Ovary (tissue), 7 donors: ENCODE measurements at regions not wholly inside any gene's neighbourhood (a gene's known extent, or its start where the extent isn't known, plus 50 kb on each side); places are given as distances from the start of the nearest gene placed in this dataset.

Source experiments
- DNase-seq, 5 donors: peaks; one replicate each; pipeline ENCODE4 v3.0.0-alpha.2; 2019 to 2020
- H3K27ac ChIP-seq, 2 donors: fragments of 200-600 bp; one replicate each; pipeline versions ENCODE4 v1.5.1 to v1.8.0; 2019 to 2022
- H3K27me3 ChIP-seq: fragments of 200-600 bp; one replicate; pipeline ENCODE4 v1.8.0; 2022
- H3K36me3 ChIP-seq: fragments of 200-600 bp; sonication (generic); one replicate; pipeline ENCODE4 v1.5.1; 2019
- H3K4me1 ChIP-seq: one replicate; pipeline ENCODE4 v1.8.1; 2013; ENCODE audit warnings: mild to moderate bottlenecking, moderate library complexity; ENCODE audit not compliant: insufficient read depth
- H3K4me3 ChIP-seq: fragments of 200-600 bp; sonication (generic); one replicate; pipeline ENCODE4 v1.5.1; 2017
- H3K9me3 ChIP-seq, 2 donors: fragments of 200-600 bp in 1 of 2; sonication (generic) in 1 of 2; one replicate each; pipeline versions ENCODE4 v1.5.1 to v1.8.1; 2013 to 2019; ENCODE audit warnings: mild to moderate bottlenecking in 1 of 2, moderate library complexity in 1 of 2
- CTCF ChIP-seq, 3 donors: fragments of 450-650 bp in 2 of 3; fragments of 200-600 bp in 1 of 3; IDR thresholded peaks; one replicate each; pipeline versions ENCODE4 v1.5.1 to v1.8.0; 2016 to 2022; ENCODE audit warnings: antibody characterized with exemption in 3 of 3, mild to moderate bottlenecking in 1 of 3
- EP300 ChIP-seq: sonication (generic); formaldehyde crosslinking; IDR thresholded peaks from one replicate; pipeline ENCODE4 v1.6.1; 2017; ENCODE audit warnings: antibody characterized with exemption
- POLR2A ChIP-seq: fragments of 450-650 bp; IDR thresholded peaks from one replicate; pipeline ENCODE4 v1.6.1; 2017; ENCODE audit warnings: antibody characterized with exemption, mild to moderate bottlenecking, moderate library complexity
- WGBS, 3 donors: extraction: QIAGEN DNeasy Blood & Tissue Kit in 1 of 3; methylation state at CpG; one replicate each; pipeline versions ENCODE4 v1.1.5 to v1.1.7; 2013 to 2017; 5-methylcytosine and 5-hydroxymethylcytosine counted together
- intact Hi-C, 4 donors: fragments of 100-400 bp; cut with DNase I; formaldehyde crosslinking; loops; one replicate each; pipeline versions ENCODE4 v1.11.0 to v1.15.1; 2022 to 2023
- donor health status: DM: no; HTN: no; CAD: no; lungs with moderate emphysema.
- donor health status: DM: no; HTN: no; CAD: no.
- donor health status: Bipolar disorder and iron deficiency.
- donor health status: DM: no; HTN: no; CAD: no.
- donor health status: DM: yes; HTN: yes; CAD: no.

- Histone ChIP-seq H3K4me1 (no peaks in the 10 kb centered on the region), H3K27ac (no peak overlapping the region), H3K9me3 (no peaks in the 10 kb centered on the region), H3K4me3 (no peak overlapping the region), H3K36me3 (no peaks in the 10 kb centered on the region), H3K27me3 (no peaks in the 10 kb centered on the region)
- intact Hi-C loops = no loop called here
- 38 to 43% (median 42%) methylated on average over 5 of the region's 5 CpGs for WGBS, 3 donors
- no peak for DNase-seq
- TF ChIP-seq CTCF (IDR thresholded peaks at IDR 0.05) (no peak), EP300 (no peak), POLR2A (no peak)
Observed at GRCh38 chr5:161134956-161135355, 282.9 kb upstream of the ATP10B start.

GRCh38 chr5:161134083-161134482, 282.1 kb upstream of the ATP10B start:
- intact Hi-C loops = no loop called here
- Histone ChIP-seq H3K27me3 (no peaks in the 10 kb centered on the region), H3K4me1 (no peaks in the 10 kb centered on the region), H3K36me3 (no peaks in the 10 kb centered on the region), H3K4me3 (no peak overlapping the region), H3K27ac (no peak overlapping the region), H3K9me3 (no peaks in the 10 kb centered on the region)
- DNase-seq = no peak
- 4 to 15% (median 13%) methylated on average over 2 of the region's 2 CpGs for WGBS, 3 donors
- no peak for TF ChIP-seq POLR2A
- no peak for TF ChIP-seq EP300
- TF ChIP-seq CTCF (IDR thresholded peaks at IDR 0.05) = no peak

GRCh38 chr5:161115941-161116340, 263.9 kb upstream of the ATP10B start:
- WGBS, 3 donors = 75 to 89% (median 88%) methylated on average over 2 of the region's 2 CpGs
- intact Hi-C loops = no loop called here
- Histone ChIP-seq H3K4me3 (no peak overlapping the region), H3K27ac (no peak overlapping the region), H3K36me3 (no peaks in the 10 kb centered on the region), H3K4me1 (no peaks in the 10 kb centered on the region), H3K27me3 (no peaks in the 10 kb centered on the region), H3K9me3 (no peaks in the 10 kb centered on the region)
- TF ChIP-seq EP300 (no peak), CTCF (IDR thresholded peaks at IDR 0.05) (no peak), POLR2A (no peak)
- no peak for DNase-seq

- no peak for DNase-seq
- TF ChIP-seq POLR2A (no peak), CTCF (IDR thresholded peaks at IDR 0.05) (no peak), EP300 (no peak)
- no peaks in the 10 kb centered on the region for H3K9me3 ChIP-seq
- no peaks in the 10 kb centered on the region for H3K36me3 ChIP-seq
- H3K27ac ChIP-seq = no peak overlapping the region
- no peaks in the 10 kb centered on the region for H3K27me3 ChIP-seq
- intact Hi-C loops = no loop called here
- no peaks in the 10 kb centered on the region for H3K4me1 ChIP-seq
- WGBS, 3 donors = 67 to 75% (median 72%) methylated on average over 1 of the region's 1 CpG
- no peak overlapping the region for H3K4me3 ChIP-seq
Observed at GRCh38 chr5:161112371-161112770, 260.4 kb upstream of the ATP10B start.

- no peaks in the 10 kb centered on the region for H3K9me3 ChIP-seq
- no peaks in the 10 kb centered on the region for H3K27me3 ChIP-seq
- no peak for DNase-seq
- H3K36me3 ChIP-seq = no peaks in the 10 kb centered on the region
- TF ChIP-seq CTCF (IDR thresholded peaks at IDR 0.05) = no peak
- TF ChIP-seq POLR2A = no peak
- TF ChIP-seq EP300 = no peak
- 52 to 58% (median 53%) methylated on average over 4 of the region's 4 CpGs for WGBS, 3 donors
- H3K27ac ChIP-seq = no peak overlapping the region
- H3K4me3 ChIP-seq = no peak overlapping the region
- intact Hi-C loops = no loop called here
- no peaks in the 10 kb centered on the region for H3K4me1 ChIP-seq
Observed at GRCh38 chr5:161105525-161105924, 253.5 kb upstream of the ATP10B start.
